HCT116 (cell line): ENCODE measurements at regions not wholly inside any gene's neighbourhood (a gene's known extent, or its start where the extent isn't known, plus 50 kb on each side); places are given as distances from the start of the nearest gene placed in this dataset.

Source experiments
- CTCF ChIP-seq, 3 experiments: fragments of 200-600 bp in 1 of 3; sonication (generic) in 1 of 3; IDR thresholded peaks in 2 of 3; conservative IDR thresholded peaks in 1 of 3; 2 replicates each; pipeline ENCODE4 v1.5.1; 2012 to 2017; ENCODE audit warnings: low read depth in 2 of 3, low read length in 2 of 3, antibody characterized with exemption in 1 of 3, borderline replicate concordance in 1 of 3, control low read depth in 1 of 3, mild to moderate bottlenecking in 1 of 3, mixed read lengths in 1 of 3, mixed run types in 1 of 3, moderate library complexity in 1 of 3; ENCODE audit not compliant: insufficient read depth in 1 of 3
- EGR1 ChIP-seq: IDR thresholded peaks from 2 replicates; pipeline ENCODE4 v1.6.1; 2012; ENCODE audit warnings: low read depth
- ELF1 ChIP-seq: IDR thresholded peaks from 2 replicates; pipeline ENCODE4 v1.6.1; 2012; ENCODE audit warnings: low read depth, borderline replicate concordance
- POLR2AphosphoS5 ChIP-seq: IDR thresholded peaks from 2 replicates; pipeline ENCODE4 v1.6.1; 2011; ENCODE audit warnings: mild to moderate bottlenecking, low read depth, low read length, moderate library complexity
- SIN3A ChIP-seq: IDR thresholded peaks from 2 replicates; pipeline ENCODE4 v1.6.1; 2012; ENCODE audit warnings: low read depth
- SP1 ChIP-seq: IDR thresholded peaks from 2 replicates; pipeline ENCODE4 v1.6.1; 2012; ENCODE audit warnings: low read depth
- TCF7L2 ChIP-seq: IDR thresholded peaks from 2 replicates; pipeline ENCODE4 v1.7.0; 2011; ENCODE audit warnings: borderline replicate concordance, inconsistent platforms; ENCODE audit not compliant: insufficient read depth, insufficient read length; ENCODE audit errors: extremely low read depth
- ZNF274 ChIP-seq: fragments of 200-500 bp; sonication (Bioruptor generic); IDR thresholded peaks from 2 replicates; pipeline ENCODE4 v1.6.1; 2014; ENCODE audit warnings: mild to moderate bottlenecking, low read depth, low read length, inconsistent platforms

DNA sequence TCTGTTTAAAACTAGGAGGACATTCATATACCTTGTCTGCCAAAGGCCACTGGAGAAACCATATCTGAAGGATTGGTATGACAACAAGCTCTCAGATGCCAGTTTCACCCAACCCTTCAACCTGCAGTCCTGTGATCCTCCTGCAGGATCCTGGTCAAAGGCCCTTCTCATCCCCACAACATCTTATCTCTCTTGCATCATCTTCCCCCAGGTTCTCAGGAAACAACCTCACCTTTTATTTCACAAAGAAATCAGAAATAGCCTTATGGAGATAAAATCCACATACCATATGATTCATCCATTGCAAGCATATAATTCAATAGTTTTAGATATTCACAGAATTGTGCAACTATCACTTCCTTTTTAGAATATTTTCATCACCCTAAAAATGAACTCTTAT is 104.0 kb upstream of the DSCAM start:
- TF ChIP-seq ELF1 (no peak), TCF7L2 (no peak), ZNF274 (no peak), SP1 (no peak), EGR1 (no peak), SIN3A (no peak), CTCF (IDR thresholded peaks at IDR 0.05 in 2 of 3, conservative IDR thresholded peaks at IDR 0.05 in 1 of 3; ENCODE audit: borderline replicate concordance in 1 of 3, insufficient read depth in 1 of 3, low read depth in 2 of 3, low read length in 2 of 3) (no peak), POLR2AphosphoS5 (no peak)
